GM23338 (cell line): ENCODE measurements at regions not wholly inside any gene's neighbourhood (a gene's known extent, or its start where the extent isn't known, plus 50 kb on each side); places are given as distances from the start of the nearest gene placed in this dataset.

ENCODE experiments used
- ATAC-seq: fragments of 200-7000 bp; cut with Tn5 transposase; 3 replicates; pipeline ENCODE4 v1.9.1; 2020
- DNase-seq: peaks from one replicate; pipeline ENCODE4 v3.0.0-alpha.2; 2015; ENCODE audit warnings: low spot score
- H2AFZ ChIP-seq: fragments of 200-600 bp; sonication (generic); 2 replicates; pipeline ENCODE4 v1.8.0; 2016; ENCODE audit warnings: antibody characterized with exemption, mild to moderate bottlenecking, moderate library complexity
- H3F3A ChIP-seq: fragments of 200-600 bp; sonication (generic); replicated peaks from 2 replicates; pipeline ENCODE4 v1.8.0; 2017; ENCODE audit warnings: antibody characterized with exemption, mixed run types, low read depth
- H3K27ac ChIP-seq: fragments of 200-600 bp; sonication (generic); 2 replicates; pipeline ENCODE4 v1.6.1; 2016; ENCODE audit warnings: low read depth
- H3K27me3 ChIP-seq: fragments of 200-600 bp; sonication (generic); 2 replicates; pipeline ENCODE4 v1.8.0; 2016; ENCODE audit warnings: mild to moderate bottlenecking, mixed run types, moderate library complexity; ENCODE audit not compliant: insufficient read depth
- H3K36me3 ChIP-seq: fragments of 200-600 bp; sonication (generic); 2 replicates; pipeline ENCODE4 v1.8.0; 2016; ENCODE audit warnings: mild to moderate bottlenecking; ENCODE audit not compliant: insufficient read depth
- H3K4me1 ChIP-seq: fragments of 200-600 bp; sonication (generic); 2 replicates; pipeline ENCODE4 v1.8.0; 2016; ENCODE audit warnings: mild to moderate bottlenecking, moderate library complexity; ENCODE audit not compliant: insufficient read depth
- H3K4me2 ChIP-seq: fragments of 200-600 bp; sonication (generic); 2 replicates; pipeline ENCODE4 v1.7.1; 2017; ENCODE audit warnings: mixed run types
- H3K4me3 ChIP-seq: fragments of 200-600 bp; sonication (generic); 2 replicates; pipeline ENCODE4 v1.6.1; 2016; ENCODE audit warnings: mixed run types
- H3K79me2 ChIP-seq: fragments of 200-600 bp; sonication (generic); replicated peaks from 2 replicates; pipeline ENCODE4 v1.8.0; 2017; ENCODE audit warnings: mild to moderate bottlenecking; ENCODE audit not compliant: insufficient read depth
- H3K9me2 ChIP-seq: fragments of 200-600 bp; sonication (generic); 2 replicates; pipeline ENCODE4 v1.8.0; 2017; ENCODE audit not compliant: insufficient read depth
- H4K20me1 ChIP-seq: fragments of 200-600 bp; sonication (generic); replicated peaks from 2 replicates; pipeline ENCODE4 v1.8.0; 2017; ENCODE audit warnings: mild to moderate bottlenecking; ENCODE audit not compliant: insufficient read depth
- H3K27ac Mint-ChIP-seq: 2 replicates; pipeline ENCODE4 v1.8.0; 2020; ENCODE audit warnings: inconsistent platforms, mild to moderate bottlenecking, moderate library complexity, mixed read lengths
- H3K27me3 Mint-ChIP-seq: 3 replicates; pipeline ENCODE4 v1.8.0; 2022; ENCODE audit warnings: low read depth, mild to moderate bottlenecking, moderate library complexity, mixed read lengths, inconsistent platforms; ENCODE audit not compliant: insufficient read depth, poor library complexity
- H3K36me3 Mint-ChIP-seq: 3 replicates; pipeline ENCODE4 v1.8.0; 2021; ENCODE audit warnings: low read depth, mild to moderate bottlenecking, inconsistent platforms, moderate library complexity, mixed read lengths
- H3K4me1 Mint-ChIP-seq: 3 replicates; pipeline ENCODE4 v1.8.0; 2020; ENCODE audit warnings: mild to moderate bottlenecking, inconsistent platforms, mixed read lengths
- H3K4me3 Mint-ChIP-seq: 3 replicates; pipeline ENCODE4 v1.8.0; 2021; ENCODE audit warnings: moderate library complexity, mild to moderate bottlenecking, inconsistent platforms, mixed read lengths
- H3K9me3 Mint-ChIP-seq: 3 replicates; pipeline ENCODE4 v1.8.0; 2020; ENCODE audit warnings: moderate library complexity, mild to moderate bottlenecking, inconsistent platforms, mixed read lengths
- CREB1 ChIP-seq: fragments of 250-450 bp; sonication (Bioruptor Pico); IDR thresholded peaks from 2 replicates; pipeline ENCODE4 v1.5.0; 2020; ENCODE audit warnings: low read depth, mild to moderate bottlenecking, moderate library complexity
- EZH2 ChIP-seq: fragments of 200-600 bp; sonication (generic); IDR thresholded peaks from one replicate; pipeline ENCODE4 v1.8.0; 2017; ENCODE audit warnings: antibody characterized with exemption, mild to moderate bottlenecking, low read depth; ENCODE audit not compliant: unreplicated experiment
- JUNB ChIP-seq: IDR thresholded peaks from one replicate; pipeline ENCODE4 v1.6.1; 2016; ENCODE audit warnings: antibody characterized with exemption; ENCODE audit not compliant: unreplicated experiment
- NANOG ChIP-seq: IDR thresholded peaks from 2 replicates; pipeline ENCODE4 v1.6.1; 2016; ENCODE audit warnings: antibody characterized with exemption, borderline replicate concordance
- STAT1 ChIP-seq: IDR thresholded peaks from one replicate; pipeline ENCODE4 v1.6.1; 2016; ENCODE audit warnings: antibody characterized with exemption; ENCODE audit not compliant: unreplicated experiment
- ZNF331 ChIP-seq: fragments of 250-450 bp; sonication (Bioruptor Pico); IDR thresholded peaks from 2 replicates; pipeline ENCODE4 v1.5.0; 2020; ENCODE audit warnings: low read depth, mild to moderate bottlenecking, moderate library complexity
- TF ChIP-seq, protein P1 (sequence below): fragments of 250-450 bp; sonication (Bioruptor Pico); IDR thresholded peaks from 2 replicates; pipeline ENCODE4 v1.5.0; 2020; ENCODE audit warnings: mild to moderate bottlenecking, moderate library complexity
- TF ChIP-seq, protein P2 (sequence below), 2 experiments: fragments of 200-600 bp in 1 of 2; sonication (generic) in 1 of 2; conservative IDR thresholded peaks; 2 replicates each; pipeline versions ENCODE4 v1.5.1 to v1.6.1; 2016 to 2017; ENCODE audit warnings: antibody characterized with exemption in 2 of 2, low read depth in 2 of 2, mild to moderate bottlenecking in 2 of 2, moderate library complexity in 1 of 2
- TF ChIP-seq, protein P3 (sequence below): IDR thresholded peaks from one replicate; pipeline ENCODE4 v1.6.1; 2018; ENCODE audit warnings: antibody characterized with exemption; ENCODE audit not compliant: unreplicated experiment
- TF ChIP-seq, protein P4 (sequence below): IDR thresholded peaks from 2 replicates; pipeline ENCODE4 v1.6.1; 2016; ENCODE audit warnings: antibody characterized with exemption

DNA sequence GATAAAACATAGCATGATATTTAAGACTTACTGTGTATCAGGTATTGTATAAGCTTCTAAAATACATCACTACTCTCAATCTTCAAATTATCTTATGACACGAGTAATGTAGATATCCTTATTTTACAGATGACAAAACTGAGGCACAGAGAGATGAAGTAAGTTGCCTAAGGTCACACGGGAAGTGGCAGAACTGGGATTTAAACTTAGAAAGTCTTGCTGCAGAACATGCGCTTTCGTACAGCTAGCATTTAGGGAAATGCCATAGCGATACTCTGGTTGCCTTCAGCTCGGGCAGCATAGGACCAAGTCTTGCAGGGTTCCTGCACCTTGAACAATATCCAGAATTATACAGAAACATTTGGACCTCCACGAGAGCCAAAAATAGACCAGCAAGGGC, 162.4 kb downstream of the BRMS1L start:
- ATAC-seq (no peak), DNase-seq (no peak)
- Mint-ChIP-seq H3K36me3 (no peaks in the 10 kb centered on the region; the same call in 2 of the 3 replicates), H3K9me3 (no peaks in the 10 kb centered on the region), H3K4me3 (no peak overlapping the region), H3K27me3 (peaks cover 2% of the 10 kb centered on the region), H3K27ac (no peak overlapping the region), H3K4me1 (peaks cover 3% of the 10 kb centered on the region; the same call in 2 of the 3 replicates)
- Histone ChIP-seq H3K4me1 (peaks cover 5% of the 10 kb centered on the region; the same call in 1 of the 2 replicates), H4K20me1 (no peaks in the 10 kb centered on the region), H3K27me3 (no peaks in the 10 kb centered on the region), H3K4me2 (no peak overlapping the region), H2AFZ (no peak overlapping the region), H3K4me3 (no peak overlapping the region), H3K36me3 (no peaks in the 10 kb centered on the region), H3K79me2 (no peaks in the 10 kb centered on the region), H3K9me2 (peaks cover 7% of the 10 kb centered on the region; the same call in 1 of the 2 replicates), H3K27ac (no peak overlapping the region), H3F3A (no peaks in the 10 kb centered on the region)
- TF ChIP-seq, protein P1, sequence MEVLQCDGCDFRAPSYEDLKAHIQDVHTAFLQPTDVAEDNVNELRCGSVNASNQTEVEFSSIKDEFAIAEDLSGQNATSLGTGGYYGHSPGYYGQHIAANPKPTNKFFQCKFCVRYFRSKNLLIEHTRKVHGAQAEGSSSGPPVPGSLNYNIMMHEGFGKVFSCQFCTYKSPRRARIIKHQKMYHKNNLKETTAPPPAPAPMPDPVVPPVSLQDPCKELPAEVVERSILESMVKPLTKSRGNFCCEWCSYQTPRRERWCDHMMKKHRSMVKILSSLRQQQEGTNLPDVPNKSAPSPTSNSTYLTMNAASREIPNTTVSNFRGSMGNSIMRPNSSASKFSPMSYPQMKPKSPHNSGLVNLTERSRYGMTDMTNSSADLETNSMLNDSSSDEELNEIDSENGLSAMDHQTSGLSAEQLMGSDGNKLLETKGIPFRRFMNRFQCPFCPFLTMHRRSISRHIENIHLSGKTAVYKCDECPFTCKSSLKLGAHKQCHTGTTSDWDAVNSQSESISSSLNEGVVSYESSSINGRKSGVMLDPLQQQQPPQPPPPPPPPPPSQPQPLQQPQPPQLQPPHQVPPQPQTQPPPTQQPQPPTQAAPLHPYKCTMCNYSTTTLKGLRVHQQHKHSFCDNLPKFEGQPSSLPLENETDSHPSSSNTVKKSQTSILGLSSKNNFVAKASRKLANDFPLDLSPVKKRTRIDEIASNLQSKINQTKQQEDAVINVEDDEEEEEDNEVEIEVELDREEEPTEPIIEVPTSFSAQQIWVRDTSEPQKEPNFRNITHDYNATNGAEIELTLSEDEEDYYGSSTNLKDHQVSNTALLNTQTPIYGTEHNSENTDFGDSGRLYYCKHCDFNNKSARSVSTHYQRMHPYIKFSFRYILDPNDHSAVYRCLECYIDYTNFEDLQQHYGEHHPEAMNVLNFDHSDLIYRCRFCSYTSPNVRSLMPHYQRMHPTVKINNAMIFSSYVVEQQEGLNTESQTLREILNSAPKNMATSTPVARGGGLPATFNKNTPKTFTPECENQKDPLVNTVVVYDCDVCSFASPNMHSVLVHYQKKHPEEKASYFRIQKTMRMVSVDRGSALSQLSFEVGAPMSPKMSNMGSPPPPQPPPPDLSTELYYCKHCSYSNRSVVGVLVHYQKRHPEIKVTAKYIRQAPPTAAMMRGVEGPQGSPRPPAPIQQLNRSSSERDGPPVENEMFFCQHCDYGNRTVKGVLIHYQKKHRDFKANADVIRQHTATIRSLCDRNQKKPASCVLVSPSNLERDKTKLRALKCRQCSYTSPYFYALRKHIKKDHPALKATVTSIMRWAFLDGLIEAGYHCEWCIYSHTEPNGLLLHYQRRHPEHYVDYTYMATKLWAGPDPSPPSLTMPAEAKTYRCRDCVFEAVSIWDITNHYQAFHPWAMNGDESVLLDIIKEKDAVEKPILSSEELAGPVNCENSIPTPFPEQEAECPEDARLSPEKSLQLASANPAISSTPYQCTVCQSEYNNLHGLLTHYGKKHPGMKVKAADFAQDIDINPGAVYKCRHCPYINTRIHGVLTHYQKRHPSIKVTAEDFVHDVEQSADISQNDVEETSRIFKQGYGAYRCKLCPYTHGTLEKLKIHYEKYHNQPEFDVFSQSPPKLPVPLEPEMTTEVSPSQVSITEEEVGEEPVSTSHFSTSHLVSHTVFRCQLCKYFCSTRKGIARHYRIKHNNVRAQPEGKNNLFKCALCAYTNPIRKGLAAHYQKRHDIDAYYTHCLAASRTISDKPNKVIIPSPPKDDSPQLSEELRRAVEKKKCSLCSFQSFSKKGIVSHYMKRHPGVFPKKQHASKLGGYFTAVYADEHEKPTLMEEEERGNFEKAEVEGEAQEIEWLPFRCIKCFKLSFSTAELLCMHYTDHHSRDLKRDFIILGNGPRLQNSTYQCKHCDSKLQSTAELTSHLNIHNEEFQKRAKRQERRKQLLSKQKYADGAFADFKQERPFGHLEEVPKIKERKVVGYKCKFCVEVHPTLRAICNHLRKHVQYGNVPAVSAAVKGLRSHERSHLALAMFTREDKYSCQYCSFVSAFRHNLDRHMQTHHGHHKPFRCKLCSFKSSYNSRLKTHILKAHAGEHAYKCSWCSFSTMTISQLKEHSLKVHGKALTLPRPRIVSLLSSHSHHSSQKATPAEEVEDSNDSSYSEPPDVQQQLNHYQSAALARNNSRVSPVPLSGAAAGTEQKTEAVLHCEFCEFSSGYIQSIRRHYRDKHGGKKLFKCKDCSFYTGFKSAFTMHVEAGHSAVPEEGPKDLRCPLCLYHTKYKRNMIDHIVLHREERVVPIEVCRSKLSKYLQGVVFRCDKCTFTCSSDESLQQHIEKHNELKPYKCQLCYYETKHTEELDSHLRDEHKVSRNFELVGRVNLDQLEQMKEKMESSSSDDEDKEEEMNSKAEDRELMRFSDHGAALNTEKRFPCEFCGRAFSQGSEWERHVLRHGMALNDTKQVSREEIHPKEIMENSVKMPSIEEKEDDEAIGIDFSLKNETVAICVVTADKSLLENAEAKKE (CRISPR knock-in tag): no peak
- no peak for TF ChIP-seq JUNB
- TF ChIP-seq CREB1 (CRISPR knock-in tag): no peak
- TF ChIP-seq, protein P2, sequence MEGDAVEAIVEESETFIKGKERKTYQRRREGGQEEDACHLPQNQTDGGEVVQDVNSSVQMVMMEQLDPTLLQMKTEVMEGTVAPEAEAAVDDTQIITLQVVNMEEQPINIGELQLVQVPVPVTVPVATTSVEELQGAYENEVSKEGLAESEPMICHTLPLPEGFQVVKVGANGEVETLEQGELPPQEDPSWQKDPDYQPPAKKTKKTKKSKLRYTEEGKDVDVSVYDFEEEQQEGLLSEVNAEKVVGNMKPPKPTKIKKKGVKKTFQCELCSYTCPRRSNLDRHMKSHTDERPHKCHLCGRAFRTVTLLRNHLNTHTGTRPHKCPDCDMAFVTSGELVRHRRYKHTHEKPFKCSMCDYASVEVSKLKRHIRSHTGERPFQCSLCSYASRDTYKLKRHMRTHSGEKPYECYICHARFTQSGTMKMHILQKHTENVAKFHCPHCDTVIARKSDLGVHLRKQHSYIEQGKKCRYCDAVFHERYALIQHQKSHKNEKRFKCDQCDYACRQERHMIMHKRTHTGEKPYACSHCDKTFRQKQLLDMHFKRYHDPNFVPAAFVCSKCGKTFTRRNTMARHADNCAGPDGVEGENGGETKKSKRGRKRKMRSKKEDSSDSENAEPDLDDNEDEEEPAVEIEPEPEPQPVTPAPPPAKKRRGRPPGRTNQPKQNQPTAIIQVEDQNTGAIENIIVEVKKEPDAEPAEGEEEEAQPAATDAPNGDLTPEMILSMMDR (conservative IDR thresholded peaks at IDR 0.05; ENCODE audit: low read depth in 2 of 2): no peak
- TF ChIP-seq STAT1: no peak
- TF ChIP-seq, protein P3, sequence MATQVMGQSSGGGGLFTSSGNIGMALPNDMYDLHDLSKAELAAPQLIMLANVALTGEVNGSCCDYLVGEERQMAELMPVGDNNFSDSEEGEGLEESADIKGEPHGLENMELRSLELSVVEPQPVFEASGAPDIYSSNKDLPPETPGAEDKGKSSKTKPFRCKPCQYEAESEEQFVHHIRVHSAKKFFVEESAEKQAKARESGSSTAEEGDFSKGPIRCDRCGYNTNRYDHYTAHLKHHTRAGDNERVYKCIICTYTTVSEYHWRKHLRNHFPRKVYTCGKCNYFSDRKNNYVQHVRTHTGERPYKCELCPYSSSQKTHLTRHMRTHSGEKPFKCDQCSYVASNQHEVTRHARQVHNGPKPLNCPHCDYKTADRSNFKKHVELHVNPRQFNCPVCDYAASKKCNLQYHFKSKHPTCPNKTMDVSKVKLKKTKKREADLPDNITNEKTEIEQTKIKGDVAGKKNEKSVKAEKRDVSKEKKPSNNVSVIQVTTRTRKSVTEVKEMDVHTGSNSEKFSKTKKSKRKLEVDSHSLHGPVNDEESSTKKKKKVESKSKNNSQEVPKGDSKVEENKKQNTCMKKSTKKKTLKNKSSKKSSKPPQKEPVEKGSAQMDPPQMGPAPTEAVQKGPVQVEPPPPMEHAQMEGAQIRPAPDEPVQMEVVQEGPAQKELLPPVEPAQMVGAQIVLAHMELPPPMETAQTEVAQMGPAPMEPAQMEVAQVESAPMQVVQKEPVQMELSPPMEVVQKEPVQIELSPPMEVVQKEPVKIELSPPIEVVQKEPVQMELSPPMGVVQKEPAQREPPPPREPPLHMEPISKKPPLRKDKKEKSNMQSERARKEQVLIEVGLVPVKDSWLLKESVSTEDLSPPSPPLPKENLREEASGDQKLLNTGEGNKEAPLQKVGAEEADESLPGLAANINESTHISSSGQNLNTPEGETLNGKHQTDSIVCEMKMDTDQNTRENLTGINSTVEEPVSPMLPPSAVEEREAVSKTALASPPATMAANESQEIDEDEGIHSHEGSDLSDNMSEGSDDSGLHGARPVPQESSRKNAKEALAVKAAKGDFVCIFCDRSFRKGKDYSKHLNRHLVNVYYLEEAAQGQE: no peak
- no peak for TF ChIP-seq EZH2
- no peak for TF ChIP-seq ZNF331 (CRISPR knock-in tag)
- TF ChIP-seq, protein P4, sequence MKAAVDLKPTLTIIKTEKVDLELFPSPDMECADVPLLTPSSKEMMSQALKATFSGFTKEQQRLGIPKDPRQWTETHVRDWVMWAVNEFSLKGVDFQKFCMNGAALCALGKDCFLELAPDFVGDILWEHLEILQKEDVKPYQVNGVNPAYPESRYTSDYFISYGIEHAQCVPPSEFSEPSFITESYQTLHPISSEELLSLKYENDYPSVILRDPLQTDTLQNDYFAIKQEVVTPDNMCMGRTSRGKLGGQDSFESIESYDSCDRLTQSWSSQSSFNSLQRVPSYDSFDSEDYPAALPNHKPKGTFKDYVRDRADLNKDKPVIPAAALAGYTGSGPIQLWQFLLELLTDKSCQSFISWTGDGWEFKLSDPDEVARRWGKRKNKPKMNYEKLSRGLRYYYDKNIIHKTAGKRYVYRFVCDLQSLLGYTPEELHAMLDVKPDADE: no peak
- TF ChIP-seq NANOG: no peak
